ENCODE measurements at regions not wholly inside any gene's neighbourhood (a gene's known extent, or its start where the extent isn't known, plus 50 kb on each side); places are given as distances from the start of the nearest gene placed in this dataset.
"Not testable (repeated sequence)": the region's sequence is repeated elsewhere in the genome, so short reads cannot be mapped to it uniquely, and the experiment has no call there.

DNA sequence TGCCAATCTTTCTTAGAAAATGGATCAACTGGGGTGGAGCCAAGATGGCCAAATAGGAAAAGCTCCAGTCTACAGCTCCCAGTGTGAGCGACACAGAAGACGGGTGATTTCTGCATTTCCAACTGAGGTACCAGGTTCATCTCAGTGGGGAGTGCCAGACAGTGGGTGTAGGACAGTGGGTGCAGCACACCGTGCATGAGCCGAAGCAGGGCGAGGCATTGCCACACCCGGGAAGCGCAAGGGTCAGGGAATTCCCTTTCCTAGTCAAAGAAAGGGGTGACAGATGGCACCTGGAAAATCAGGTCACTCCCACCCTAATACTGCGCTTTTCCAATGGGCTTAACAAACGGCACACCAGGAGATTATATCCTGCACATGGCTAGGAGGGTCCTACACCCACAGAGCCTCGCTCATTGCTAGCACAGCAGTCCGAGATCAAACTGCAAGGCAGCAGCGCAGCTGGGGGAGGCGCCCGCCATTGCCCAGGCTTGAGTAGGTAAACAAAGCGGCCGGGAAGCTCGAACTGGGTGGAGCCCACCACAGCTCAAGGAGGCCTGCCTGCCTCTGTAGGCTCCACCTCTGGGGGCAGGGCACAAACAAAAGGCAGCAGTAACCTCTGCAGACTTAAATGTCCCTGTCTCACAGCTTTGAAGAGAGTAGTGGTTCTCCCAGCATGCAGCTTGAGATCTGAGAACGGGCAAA is 61.3 kb upstream of the LHFPL2 start:
- TF ChIP-seq, protein P1, sequence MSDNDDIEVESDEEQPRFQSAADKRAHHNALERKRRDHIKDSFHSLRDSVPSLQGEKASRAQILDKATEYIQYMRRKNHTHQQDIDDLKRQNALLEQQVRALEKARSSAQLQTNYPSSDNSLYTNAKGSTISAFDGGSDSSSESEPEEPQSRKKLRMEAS (CRISPR knock-in tag; IDR thresholded peaks at IDR 0.05), result not testable (repeated sequence)
- TF ChIP-seq, protein P2, sequence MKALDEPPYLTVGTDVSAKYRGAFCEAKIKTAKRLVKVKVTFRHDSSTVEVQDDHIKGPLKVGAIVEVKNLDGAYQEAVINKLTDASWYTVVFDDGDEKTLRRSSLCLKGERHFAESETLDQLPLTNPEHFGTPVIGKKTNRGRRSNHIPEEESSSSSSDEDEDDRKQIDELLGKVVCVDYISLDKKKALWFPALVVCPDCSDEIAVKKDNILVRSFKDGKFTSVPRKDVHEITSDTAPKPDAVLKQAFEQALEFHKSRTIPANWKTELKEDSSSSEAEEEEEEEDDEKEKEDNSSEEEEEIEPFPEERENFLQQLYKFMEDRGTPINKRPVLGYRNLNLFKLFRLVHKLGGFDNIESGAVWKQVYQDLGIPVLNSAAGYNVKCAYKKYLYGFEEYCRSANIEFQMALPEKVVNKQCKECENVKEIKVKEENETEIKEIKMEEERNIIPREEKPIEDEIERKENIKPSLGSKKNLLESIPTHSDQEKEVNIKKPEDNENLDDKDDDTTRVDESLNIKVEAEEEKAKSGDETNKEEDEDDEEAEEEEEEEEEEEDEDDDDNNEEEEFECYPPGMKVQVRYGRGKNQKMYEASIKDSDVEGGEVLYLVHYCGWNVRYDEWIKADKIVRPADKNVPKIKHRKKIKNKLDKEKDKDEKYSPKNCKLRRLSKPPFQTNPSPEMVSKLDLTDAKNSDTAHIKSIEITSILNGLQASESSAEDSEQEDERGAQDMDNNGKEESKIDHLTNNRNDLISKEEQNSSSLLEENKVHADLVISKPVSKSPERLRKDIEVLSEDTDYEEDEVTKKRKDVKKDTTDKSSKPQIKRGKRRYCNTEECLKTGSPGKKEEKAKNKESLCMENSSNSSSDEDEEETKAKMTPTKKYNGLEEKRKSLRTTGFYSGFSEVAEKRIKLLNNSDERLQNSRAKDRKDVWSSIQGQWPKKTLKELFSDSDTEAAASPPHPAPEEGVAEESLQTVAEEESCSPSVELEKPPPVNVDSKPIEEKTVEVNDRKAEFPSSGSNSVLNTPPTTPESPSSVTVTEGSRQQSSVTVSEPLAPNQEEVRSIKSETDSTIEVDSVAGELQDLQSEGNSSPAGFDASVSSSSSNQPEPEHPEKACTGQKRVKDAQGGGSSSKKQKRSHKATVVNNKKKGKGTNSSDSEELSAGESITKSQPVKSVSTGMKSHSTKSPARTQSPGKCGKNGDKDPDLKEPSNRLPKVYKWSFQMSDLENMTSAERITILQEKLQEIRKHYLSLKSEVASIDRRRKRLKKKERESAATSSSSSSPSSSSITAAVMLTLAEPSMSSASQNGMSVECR (CRISPR knock-in tag; IDR thresholded peaks at IDR 0.05; ENCODE audit: borderline replicate concordance), result not testable (repeated sequence)

Measured in WTC11 (cell line).